ENCODE measurements at regions not wholly inside any gene's neighbourhood (a gene's known extent, or its start where the extent isn't known, plus 50 kb on each side); places are given as distances from the start of the nearest gene placed in this dataset.

DNA sequence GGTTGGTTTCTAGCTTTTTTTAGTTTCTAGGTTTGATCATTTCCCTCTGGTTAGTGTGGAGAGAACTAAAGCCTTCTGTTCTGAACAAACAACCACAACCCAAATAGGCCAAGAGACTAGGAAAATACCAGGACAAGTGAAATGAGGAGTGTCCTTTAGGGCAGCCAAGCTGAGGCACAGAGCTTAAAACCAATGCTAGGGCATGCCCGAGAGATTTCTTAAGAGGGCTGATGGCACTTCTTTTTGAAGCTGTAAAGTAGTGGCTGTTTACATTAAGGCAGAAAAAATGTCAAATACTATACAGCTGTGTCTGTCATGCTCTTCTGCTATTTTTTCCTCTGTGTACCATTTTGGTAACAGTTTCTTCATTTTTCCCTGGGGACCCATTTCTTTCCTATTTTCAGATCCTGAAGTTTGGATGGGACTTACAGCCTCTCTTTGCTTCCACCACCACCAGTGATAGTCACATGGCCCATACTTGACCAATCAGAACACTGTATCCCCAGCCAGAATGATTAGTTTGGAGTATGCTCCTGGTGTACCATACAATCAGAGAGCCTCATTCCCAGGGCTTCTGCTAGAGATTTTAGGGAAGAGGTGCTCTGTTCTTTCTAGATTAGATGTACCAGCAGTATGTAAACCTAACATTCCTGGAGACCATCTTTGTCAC, 154.4 kb downstream of the BMP2 start:
- no peak overlapping the region for H2BK120ac ChIP-seq (ENCODE audit: low read depth, low read length)
- H2BK12ac ChIP-seq (ENCODE audit: low read length in 2 of 2), result no peak overlapping the region
- 86% methylated on average over 1 of the region's 1 CpG for WGBS
- no peak overlapping the region for H2AFZ ChIP-seq (ENCODE audit: low read depth, low read length)
- H3K18ac ChIP-seq (ENCODE audit: low read depth in 1 of 2, low read length in 2 of 2), result no peak overlapping the region
- no peak overlapping the region for H3K27ac ChIP-seq (ENCODE audit: low read length, poor library complexity, severe bottlenecking)
- H3K14ac ChIP-seq (ENCODE audit: low read length in 2 of 2), result no peak overlapping the region
- no peak overlapping the region for H3K23ac ChIP-seq (ENCODE audit: low read length in 2 of 2)
- DNase-seq, result no peak
- no peak overlapping the region for H3K4ac ChIP-seq (ENCODE audit: low read depth in 1 of 2, low read length in 2 of 2)
- H2BK5ac ChIP-seq (ENCODE audit: low read depth, low read length, poor library complexity, severe bottlenecking), result no peak overlapping the region
- H3K79me1 ChIP-seq (replicated peaks; ENCODE audit: low read length, poor library complexity, severe bottlenecking), result no peaks in the 10 kb centered on the region
- H3K4me2 ChIP-seq (ENCODE audit: low read length, poor library complexity, severe bottlenecking), result no peak overlapping the region
- no peak overlapping the region for H3K4me3 ChIP-seq (ENCODE audit: insufficient read depth in 1 of 2, low read depth in 1 of 2, low read length in 2 of 2)
- H2AK5ac ChIP-seq (ENCODE audit: low read length, severe bottlenecking), result no peak overlapping the region
- no peaks in the 10 kb centered on the region for H3K27me3 ChIP-seq (ENCODE audit: control insufficient read depth in 1 of 2, insufficient read depth in 1 of 2, low read length in 2 of 2)
- H3K9me3 ChIP-seq (ENCODE audit: control insufficient read depth, low read length), result no peaks in the 10 kb centered on the region
- H4K8ac ChIP-seq (ENCODE audit: low read length), result no peak overlapping the region
- H2BK15ac ChIP-seq (ENCODE audit: low read depth, poor library complexity, severe bottlenecking), result no peak overlapping the region
- H3K36me3 ChIP-seq (ENCODE audit: control insufficient read depth in 1 of 2, insufficient read depth in 2 of 2, low read depth in 1 of 2, low read length in 2 of 2), result no peaks in the 10 kb centered on the region
- no peaks in the 10 kb centered on the region for H3K4me1 ChIP-seq (ENCODE audit: control insufficient read depth, insufficient read depth, low read depth, low read length)
- no peak overlapping the region for H3K9ac ChIP-seq (ENCODE audit: low read length)
- no peak overlapping the region for H4K91ac ChIP-seq (ENCODE audit: low read length)

DNA sequence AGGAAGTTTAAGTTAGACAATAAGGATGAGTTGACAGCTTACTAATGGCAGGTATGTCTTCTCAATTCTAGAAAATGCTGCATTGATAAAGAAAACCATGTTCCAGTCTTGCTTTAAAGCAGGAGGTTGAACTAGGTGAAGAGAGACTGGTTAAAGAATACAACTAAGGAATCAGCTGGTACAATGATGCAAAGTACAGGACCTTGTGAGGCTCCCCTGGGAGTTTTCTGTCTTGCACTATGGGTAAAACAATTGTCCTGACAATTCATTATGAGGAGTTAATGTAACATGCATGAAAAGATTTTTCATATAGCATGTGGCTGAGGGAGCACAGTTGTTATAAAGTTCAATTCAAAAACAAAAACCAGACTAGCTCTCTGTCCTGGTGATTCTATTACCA, 157.2 kb downstream of the BMP2 start:
- Histone ChIP-seq H3K79me1 (replicated peaks; ENCODE audit: low read length, poor library complexity, severe bottlenecking) (no peaks in the 10 kb centered on the region), H3K4me3 (ENCODE audit: insufficient read depth in 1 of 2, low read depth in 1 of 2, low read length in 2 of 2) (no peak overlapping the region), H3K18ac (ENCODE audit: low read depth in 1 of 2, low read length in 2 of 2) (no peak overlapping the region), H2BK12ac (ENCODE audit: low read length in 2 of 2) (no peak overlapping the region), H3K36me3 (ENCODE audit: control insufficient read depth in 1 of 2, insufficient read depth in 2 of 2, low read depth in 1 of 2, low read length in 2 of 2) (no peaks in the 10 kb centered on the region), H3K27me3 (ENCODE audit: control insufficient read depth in 1 of 2, insufficient read depth in 1 of 2, low read length in 2 of 2) (no peaks in the 10 kb centered on the region), H2AK5ac (ENCODE audit: low read length, severe bottlenecking) (no peak overlapping the region), H3K14ac (ENCODE audit: low read length in 2 of 2) (no peak overlapping the region), H2AFZ (ENCODE audit: low read depth, low read length) (no peak overlapping the region), H2BK120ac (ENCODE audit: low read depth, low read length) (no peak overlapping the region), H3K4me1 (ENCODE audit: control insufficient read depth, insufficient read depth, low read depth, low read length) (no peaks in the 10 kb centered on the region), H3K4me2 (ENCODE audit: low read length, poor library complexity, severe bottlenecking) (no peak overlapping the region), H2BK5ac (ENCODE audit: low read depth, low read length, poor library complexity, severe bottlenecking) (no peak overlapping the region), H3K27ac (ENCODE audit: low read length, poor library complexity, severe bottlenecking) (no peak overlapping the region), H3K4ac (ENCODE audit: low read depth in 1 of 2, low read length in 2 of 2) (no peak overlapping the region), H4K91ac (ENCODE audit: low read length) (no peak overlapping the region), H4K8ac (ENCODE audit: low read length) (no peak overlapping the region), H2BK15ac (ENCODE audit: low read depth, poor library complexity, severe bottlenecking) (no peak overlapping the region), H3K9ac (ENCODE audit: low read length) (no peak overlapping the region), H3K23ac (ENCODE audit: low read length in 2 of 2) (no peak overlapping the region), H3K9me3 (ENCODE audit: control insufficient read depth, low read length) (no peaks in the 10 kb centered on the region)
- no peak for DNase-seq

DNA sequence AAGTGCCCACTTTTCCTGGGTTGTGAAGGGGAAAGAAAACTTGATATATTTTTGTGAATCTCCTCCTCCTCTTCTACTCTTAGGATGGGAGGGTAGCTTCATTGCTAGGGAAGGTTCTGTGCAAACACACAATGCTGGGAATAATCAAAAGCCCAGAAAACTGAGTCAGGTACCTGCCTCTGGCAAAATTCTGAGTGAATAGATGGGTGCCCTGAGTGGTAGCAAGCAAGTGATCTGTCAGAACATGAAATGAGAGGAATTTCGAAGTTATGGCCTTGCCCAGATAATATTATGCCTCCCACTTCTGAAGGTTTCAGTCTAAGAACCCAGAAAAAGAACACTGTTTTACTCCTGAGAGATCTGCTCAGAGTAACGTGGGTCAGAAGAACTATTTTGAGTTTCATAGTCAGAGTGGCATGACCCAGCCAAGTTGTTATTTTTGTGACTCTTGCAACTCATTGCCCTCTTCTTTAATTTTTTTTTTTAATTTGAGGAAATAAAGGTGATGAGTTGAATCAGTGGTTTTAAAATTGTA, 158.3 kb downstream of the BMP2 start:
- no peak overlapping the region for H2BK12ac ChIP-seq (ENCODE audit: low read length in 2 of 2)
- 48% methylated on average over 2 of the region's 2 CpGs for WGBS
- no peak overlapping the region for H4K91ac ChIP-seq (ENCODE audit: low read length)

GRCh38 chr20:6940048-6940447, 172.6 kb downstream of the BMP2 start:
- H3K4me1 ChIP-seq (ENCODE audit: control insufficient read depth, insufficient read depth, low read depth, low read length), result no peaks in the 10 kb centered on the region
- no peak overlapping the region for H2AK5ac ChIP-seq (ENCODE audit: low read length, severe bottlenecking)
- H2BK12ac ChIP-seq (ENCODE audit: low read length in 2 of 2), result no peak overlapping the region
- H3K4me3 ChIP-seq (ENCODE audit: insufficient read depth in 1 of 2, low read depth in 1 of 2, low read length in 2 of 2), result no peak overlapping the region
- no peak overlapping the region for H4K91ac ChIP-seq (ENCODE audit: low read length)
- H3K4ac ChIP-seq (ENCODE audit: low read depth in 1 of 2, low read length in 2 of 2), result no peak overlapping the region
- H2BK5ac ChIP-seq (ENCODE audit: low read depth, low read length, poor library complexity, severe bottlenecking), result no peak overlapping the region
- no peaks in the 10 kb centered on the region for H3K36me3 ChIP-seq (ENCODE audit: control insufficient read depth in 1 of 2, insufficient read depth in 2 of 2, low read depth in 1 of 2, low read length in 2 of 2)
- H3K23ac ChIP-seq (ENCODE audit: low read length in 2 of 2), result no peak overlapping the region
- no peak overlapping the region for H2BK15ac ChIP-seq (ENCODE audit: low read depth, poor library complexity, severe bottlenecking)
- H2BK120ac ChIP-seq (ENCODE audit: low read depth, low read length), result no peak overlapping the region
- H4K8ac ChIP-seq (ENCODE audit: low read length), result no peak overlapping the region
- H3K4me2 ChIP-seq (ENCODE audit: low read length, poor library complexity, severe bottlenecking), result no peak overlapping the region
- no peaks in the 10 kb centered on the region for H3K79me1 ChIP-seq (replicated peaks; ENCODE audit: low read length, poor library complexity, severe bottlenecking)
- H3K9me3 ChIP-seq (ENCODE audit: control insufficient read depth, low read length), result no peaks in the 10 kb centered on the region
- H3K27me3 ChIP-seq (ENCODE audit: control insufficient read depth in 1 of 2, insufficient read depth in 1 of 2, low read length in 2 of 2), result no peaks in the 10 kb centered on the region
- no peak overlapping the region for H3K14ac ChIP-seq (ENCODE audit: low read length in 2 of 2)
- H3K9ac ChIP-seq (ENCODE audit: low read length), result no peak overlapping the region
- no peak overlapping the region for H2AFZ ChIP-seq (ENCODE audit: low read depth, low read length)
- no peak for DNase-seq
- WGBS, result 56% methylated on average over 5 of the region's 5 CpGs
- no peak overlapping the region for H3K27ac ChIP-seq (ENCODE audit: low read length, poor library complexity, severe bottlenecking)
- no peak overlapping the region for H3K18ac ChIP-seq (ENCODE audit: low read depth in 1 of 2, low read length in 2 of 2)

More for the DNA sequence above, 158.3 kb downstream of the BMP2 start:
- H3K4me3 ChIP-seq (ENCODE audit: insufficient read depth in 1 of 2, low read depth in 1 of 2, low read length in 2 of 2), result no peak overlapping the region
- no peaks in the 10 kb centered on the region for H3K27me3 ChIP-seq (ENCODE audit: control insufficient read depth in 1 of 2, insufficient read depth in 1 of 2, low read length in 2 of 2)
- H3K4me1 ChIP-seq (ENCODE audit: control insufficient read depth, insufficient read depth, low read depth, low read length), result no peaks in the 10 kb centered on the region
- no peak overlapping the region for H3K23ac ChIP-seq (ENCODE audit: low read length in 2 of 2)
- no peak overlapping the region for H3K18ac ChIP-seq (ENCODE audit: low read depth in 1 of 2, low read length in 2 of 2)
- H3K9me3 ChIP-seq (ENCODE audit: control insufficient read depth, low read length), result no peaks in the 10 kb centered on the region
- H3K4ac ChIP-seq (ENCODE audit: low read depth in 1 of 2, low read length in 2 of 2), result no peak overlapping the region
- no peak overlapping the region for H3K9ac ChIP-seq (ENCODE audit: low read length)
- no peak overlapping the region for H3K27ac ChIP-seq (ENCODE audit: low read length, poor library complexity, severe bottlenecking)
- H4K8ac ChIP-seq (ENCODE audit: low read length), result no peak overlapping the region
- H2BK120ac ChIP-seq (ENCODE audit: low read depth, low read length), result no peak overlapping the region
- H2AK5ac ChIP-seq (ENCODE audit: low read length, severe bottlenecking), result no peak overlapping the region
- DNase-seq, result no peak
- no peak overlapping the region for H2AFZ ChIP-seq (ENCODE audit: low read depth, low read length)
- no peak overlapping the region for H3K4me2 ChIP-seq (ENCODE audit: low read length, poor library complexity, severe bottlenecking)
- H2BK15ac ChIP-seq (ENCODE audit: low read depth, poor library complexity, severe bottlenecking), result no peak overlapping the region
- H3K79me1 ChIP-seq (replicated peaks; ENCODE audit: low read length, poor library complexity, severe bottlenecking), result no peaks in the 10 kb centered on the region
- H3K14ac ChIP-seq (ENCODE audit: low read length in 2 of 2), result no peak overlapping the region
- H2BK5ac ChIP-seq (ENCODE audit: low read depth, low read length, poor library complexity, severe bottlenecking), result no peak overlapping the region
- no peaks in the 10 kb centered on the region for H3K36me3 ChIP-seq (ENCODE audit: control insufficient read depth in 1 of 2, insufficient read depth in 2 of 2, low read depth in 1 of 2, low read length in 2 of 2)
